ENCODE measurements at regions not wholly inside any gene's neighbourhood (a gene's known extent, or its start where the extent isn't known, plus 50 kb on each side); places are given as distances from the start of the nearest gene placed in this dataset.
"Not testable (repeated sequence)": the region's sequence is repeated elsewhere in the genome, so short reads cannot be mapped to it uniquely, and the experiment has no call there.

- H2BK120ac ChIP-seq (ENCODE audit: low read depth, low read length); H3K4ac ChIP-seq (ENCODE audit: low read depth, low read length); H2AK9ac ChIP-seq (replicated peaks; ENCODE audit: low read depth, low read length, poor library complexity); dilution Hi-C loops (cut with HindIII; ENCODE audit: low sequenced_read_pairs, unreplicated experiment); H3K4me1 ChIP-seq (ENCODE audit: control insufficient read depth, insufficient read depth, low read length); H2BK5ac ChIP-seq (ENCODE audit: low read depth, low read length, poor library complexity, severe bottlenecking); H2BK20ac ChIP-seq (ENCODE audit: low read depth, low read length); H3K9me3 ChIP-seq (ENCODE audit: control insufficient read depth, insufficient read depth, low read length); intact Hi-C loops (cut with micrococcal nuclease); H3K27me3 ChIP-seq (ENCODE audit: control insufficient read depth, insufficient read depth, low read length); H3K79me1 ChIP-seq (ENCODE audit: low read depth in 1 of 2, low read length in 2 of 2); H3K56ac ChIP-seq (ENCODE audit: extremely low read depth, insufficient read depth, low read length); H3K4me3 ChIP-seq (ENCODE audit: insufficient read depth, low read depth, low read length); ATAC-seq (ENCODE audit: low read depth); H3K9ac ChIP-seq (ENCODE audit: low read depth, low read length); CTCF ChIA-PET; H4K91ac ChIP-seq (ENCODE audit: insufficient read depth, low read depth, low read length); in situ Hi-C loops (cut with MboI; ENCODE audit: low sequenced_read_pairs); H3K36me3 ChIP-seq (ENCODE audit: control insufficient read depth, insufficient read depth, low read length); H4K5ac ChIP-seq (ENCODE audit: low read depth, low read length); H4K20me1 ChIP-seq (ENCODE audit: insufficient read depth, low read length); DNase-seq; POLR2A ChIA-PET (ENCODE audit: unreplicated experiment); H2BK15ac ChIP-seq (ENCODE audit: low read depth, low read length); H2AK5ac ChIP-seq (ENCODE audit: low read depth, low read length); H4K8ac ChIP-seq (ENCODE audit: low read depth in 2 of 2, low read length in 2 of 2); H3K27ac ChIP-seq (ENCODE audit: insufficient read depth, low read length); H3K18ac ChIP-seq (ENCODE audit: low read depth, low read length); H3K4me2 ChIP-seq (ENCODE audit: low read depth, low read length); H3K9me1 ChIP-seq (ENCODE audit: insufficient read depth, low read length); H3K14ac ChIP-seq (replicated peaks; ENCODE audit: low read depth, low read length); H2AFZ ChIP-seq (replicated peaks; ENCODE audit: low read length, poor library complexity); BruUV-seq (replicated peaks); H3K23ac ChIP-seq (ENCODE audit: low read depth, low read length): not testable (repeated sequence)
- WGBS, 2 experiments (ENCODE audit: extremely low coverage in 2 of 2, insufficient read length in 1 of 2) = 27% methylated on average over 2 of the region's 5 CpGs; no CpG with 5 or more reads in 1 of the 2 experiments
These were observed 1562.1 kb downstream of the KHDRBS2 start for GRCh38 chr6:60723935-60724334.

Measured in IMR-90 (cell line).